GM12892 (cell line): ENCODE measurements at regions not wholly inside any gene's neighbourhood (a gene's known extent, or its start where the extent isn't known, plus 50 kb on each side); places are given as distances from the start of the nearest gene placed in this dataset.
"Not testable (repeated sequence)": the region's sequence is repeated elsewhere in the genome, so short reads cannot be mapped to it uniquely, and the experiment has no call there.

Experiments used
- DNase-seq: peaks from one replicate; pipeline ENCODE4 v3.0.0; 2011; ENCODE audit not compliant: insufficient read length
- FAIRE-seq: peaks from 2 replicates; lab custom pipeline; 2011; peaks lifted over from hg19 to GRCh38; lab: Jason Lieb, UNC
- POLR2A ChIP-seq: IDR thresholded peaks from 2 replicates; pipeline ENCODE4 v1.6.1; 2011; ENCODE audit warnings: low read depth, low read length, control low read depth
- POLR2AphosphoS5 ChIP-seq: IDR thresholded peaks from 2 replicates; pipeline ENCODE4 v1.6.1; 2011; ENCODE audit warnings: low read depth, low read length, control low read depth
- TAF1 ChIP-seq: IDR thresholded peaks from 2 replicates; pipeline ENCODE4 v1.6.1; 2011; ENCODE audit warnings: low read depth, mild to moderate bottlenecking, control low read depth, low read length, borderline replicate concordance

DNA sequence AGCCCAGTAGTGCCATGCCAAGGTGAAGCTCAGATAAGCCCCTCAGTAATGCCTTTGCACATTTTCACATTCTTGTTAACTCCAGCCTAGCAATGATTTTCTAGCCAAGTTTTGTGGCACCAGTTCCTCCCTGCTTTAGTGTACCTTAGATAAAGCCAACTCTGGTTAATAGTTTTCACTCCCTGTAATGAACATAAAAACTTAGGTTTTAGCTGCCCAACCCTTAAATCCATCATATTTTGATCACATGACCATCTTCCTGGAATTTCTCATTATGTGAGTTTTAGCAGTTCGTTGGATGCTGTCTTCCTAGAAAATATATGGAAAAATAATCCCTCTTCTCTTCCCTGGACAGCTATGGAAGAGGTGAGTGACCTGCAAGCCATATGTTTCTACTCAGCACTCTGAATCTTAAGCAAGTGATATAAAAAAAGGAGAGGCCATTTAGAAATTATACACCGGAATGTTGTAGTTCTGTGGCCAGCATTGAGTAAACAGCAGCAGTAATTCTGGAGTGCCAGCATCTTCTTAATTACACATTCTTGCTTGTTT is 62.2 kb upstream of the P2RY1 start:
- peak; percentile 38 for FAIRE-seq
- TF ChIP-seq POLR2AphosphoS5: no peak
- TF ChIP-seq POLR2A: no peak
- no peak for TF ChIP-seq TAF1
- no peak for DNase-seq

DNA sequence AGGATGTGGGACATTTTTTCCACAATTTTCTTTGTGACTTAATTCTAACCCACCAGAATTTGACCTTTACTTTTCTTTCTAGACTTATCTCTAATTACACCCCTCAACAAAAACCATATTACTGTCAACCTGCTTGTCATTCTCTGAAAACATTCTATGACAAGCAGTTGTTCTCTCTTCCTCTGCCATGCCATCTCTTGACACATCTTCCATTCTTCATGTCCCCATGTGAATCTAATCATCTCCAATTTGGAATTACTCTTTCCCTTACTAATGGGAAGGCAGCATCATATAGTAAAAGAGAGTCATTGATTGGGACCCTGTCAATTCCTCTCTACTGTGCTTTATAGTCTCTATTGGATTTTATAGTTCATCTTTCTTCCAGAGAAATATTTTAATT is 61.3 kb upstream of the P2RY1 start:
- FAIRE-seq (no peak), DNase-seq (no peak)
- no peak for TF ChIP-seq POLR2A
- no peak for TF ChIP-seq TAF1
- TF ChIP-seq POLR2AphosphoS5: no peak

DNA sequence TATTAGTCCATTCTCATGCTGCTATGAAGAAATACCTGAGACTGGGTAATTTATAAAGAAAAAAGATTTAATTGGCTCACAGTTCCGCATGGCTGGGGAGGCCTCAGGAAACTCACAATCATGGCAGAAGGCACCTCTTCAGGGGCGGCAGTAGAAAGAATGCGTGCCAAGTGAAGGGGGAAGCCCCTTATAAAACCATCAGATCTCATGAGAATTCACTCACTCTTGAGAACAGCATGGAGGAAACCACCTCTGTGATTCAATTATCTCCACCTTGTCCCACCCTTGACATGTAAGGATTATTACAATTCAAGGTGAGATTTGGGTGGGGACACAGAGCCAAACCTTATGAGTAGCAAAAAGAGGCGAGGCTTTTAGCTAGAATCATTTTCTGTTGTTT is 60.7 kb upstream of the P2RY1 start:
- FAIRE-seq: peak; percentile 42

GRCh38 chr3:152778022-152778421 is 56.9 kb upstream of the P2RY1 start:
- FAIRE-seq (no peak), DNase-seq (no peak)
- TF ChIP-seq TAF1: no peak

More for the DNA sequence above, 60.7 kb upstream of the P2RY1 start:
- DNase-seq: not testable (repeated sequence)

GRCh38 chr3:152779653-152780052 is 55.3 kb upstream of the P2RY1 start:
- peak; percentile 79 for FAIRE-seq
- DNase-seq: no peak
- TF ChIP-seq POLR2A (no peak), TAF1 (no peak), POLR2AphosphoS5 (no peak)

- no peak for TF ChIP-seq POLR2A
- no peak for TF ChIP-seq TAF1
- no peak for TF ChIP-seq POLR2AphosphoS5
- no peak for FAIRE-seq
- DNase-seq: no peak
Observed at GRCh38 chr3:152780553-152780952, 54.4 kb upstream of the P2RY1 start.

- FAIRE-seq (no peak), DNase-seq (no peak)
- no peak for TF ChIP-seq POLR2AphosphoS5
- TF ChIP-seq POLR2A: no peak
- TF ChIP-seq TAF1: no peak
Observed at GRCh38 chr3:152785051-152785450, 49.9 kb upstream of the P2RY1 start.
